IPS-NIHi7 (cell line): ENCODE measurements at regions not wholly inside any gene's neighbourhood (a gene's known extent, or its start where the extent isn't known, plus 50 kb on each side); places are given as distances from the start of the nearest gene placed in this dataset.
A peak's percentile ranks its signal among the peaks of the same experiment; 100 is the strongest.

ENCODE experiments used
- DNase-seq: peaks from one replicate; pipeline ENCODE4 v3.0.0; 2012; ENCODE audit warnings: mixed read lengths; ENCODE audit errors: extremely low spot score

DNA sequence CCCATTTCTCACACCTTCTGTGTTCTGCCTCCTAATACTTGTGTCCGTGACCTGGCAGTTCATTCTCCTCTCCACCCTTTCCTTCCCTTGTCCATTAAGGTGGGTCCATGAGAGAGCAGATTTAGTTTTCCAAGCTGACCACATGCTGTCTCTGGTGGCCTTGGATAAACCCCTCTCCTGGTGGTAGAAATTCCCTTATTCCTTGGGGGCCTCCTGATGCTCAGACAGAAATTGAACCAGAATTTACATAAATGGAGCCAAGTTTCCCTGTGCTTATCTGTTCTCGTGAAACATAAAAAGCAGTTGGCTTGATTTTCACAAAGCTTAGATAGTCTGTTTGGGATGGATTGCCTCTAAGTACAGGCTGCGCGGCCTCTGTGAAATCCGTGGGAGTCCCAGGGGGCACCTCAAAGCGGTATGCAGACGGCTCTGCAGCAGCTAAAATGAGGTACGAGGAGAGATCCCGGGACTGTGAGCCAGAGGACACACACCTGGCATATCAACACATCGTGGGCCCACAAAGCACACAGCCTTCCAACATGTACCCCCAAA lies 101.0 kb upstream of the NMNAT3 start:
- DNase-seq: no peak

DNA sequence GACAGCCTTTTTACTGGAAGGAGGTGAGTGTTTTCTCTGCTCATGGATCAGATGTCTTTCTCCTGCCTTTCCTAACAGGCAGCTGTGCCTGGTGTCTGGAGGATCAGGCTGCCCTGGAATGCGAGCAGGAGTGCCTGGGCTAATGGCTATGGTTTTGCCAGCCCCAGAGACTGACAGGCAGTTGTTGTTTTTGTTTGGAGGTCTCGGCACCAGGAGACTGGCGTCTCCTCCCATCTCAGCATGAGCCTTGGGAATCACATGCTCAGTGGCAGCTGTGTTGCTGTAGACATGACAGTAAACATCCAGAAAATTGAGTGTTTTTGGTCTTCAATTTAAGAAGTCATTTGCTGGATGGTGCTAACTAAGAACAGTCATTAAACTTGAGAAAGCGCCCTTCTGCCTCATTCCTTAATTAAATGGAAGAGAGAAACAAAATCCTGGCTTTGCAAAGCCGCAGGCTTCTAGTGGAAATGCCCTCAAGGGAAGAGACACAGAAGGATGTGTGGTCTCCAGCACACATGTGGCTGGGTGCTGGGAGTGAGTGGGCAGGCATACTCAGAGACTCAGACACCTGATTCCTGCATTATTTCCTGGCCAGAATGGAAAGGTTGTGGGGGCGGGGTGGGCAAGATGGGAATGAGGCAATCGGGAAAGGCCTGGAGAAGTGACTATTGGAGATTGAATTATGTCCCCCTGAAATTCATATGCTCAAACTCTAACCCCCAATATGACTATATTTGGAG lies 97.0 kb upstream of the NMNAT3 start:
- peak; percentile 80 for DNase-seq

DNA sequence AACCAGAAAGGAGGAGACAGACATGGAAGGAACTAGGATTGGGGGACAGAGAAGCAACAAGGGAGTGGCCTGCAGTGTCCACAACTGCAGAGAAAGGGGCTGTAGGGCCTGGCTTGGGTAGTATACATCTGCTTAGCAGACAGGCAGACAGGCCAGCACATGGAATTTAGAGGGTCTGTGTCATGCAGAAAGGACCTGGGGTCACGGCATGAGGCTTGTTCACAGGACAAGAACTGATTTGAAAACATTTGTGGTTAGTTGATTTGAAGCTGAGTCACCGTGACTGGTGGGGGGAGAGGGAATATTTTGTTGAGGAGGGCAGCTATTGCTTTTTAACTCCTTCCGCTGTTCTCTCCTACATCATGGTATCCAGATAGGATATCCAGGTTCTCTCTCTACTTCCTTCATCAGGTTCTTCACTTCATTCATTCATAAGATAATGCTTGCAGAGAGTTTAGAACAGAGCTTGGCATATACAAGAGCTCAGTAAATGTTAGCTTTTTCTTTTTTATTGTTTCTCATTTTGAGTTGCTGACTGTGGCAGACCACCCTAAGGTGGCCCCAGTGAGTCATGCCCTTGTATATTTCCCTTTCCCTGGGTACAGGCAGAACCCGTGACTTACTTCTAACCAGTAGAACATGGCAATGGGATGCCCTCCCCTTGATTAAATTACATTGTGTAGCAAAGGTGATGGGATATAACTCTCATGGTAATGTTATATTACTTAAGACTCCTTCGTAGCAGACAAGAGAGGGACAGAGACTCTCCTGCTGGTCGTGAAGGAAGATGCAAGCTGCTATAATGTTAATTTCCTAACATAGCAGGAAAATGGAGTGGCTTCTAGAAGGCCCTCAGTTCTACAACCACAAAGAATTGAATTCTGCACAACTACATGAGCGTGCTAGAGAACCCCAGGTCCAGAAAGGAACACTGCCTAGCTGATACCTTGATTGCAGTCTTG lies 95.0 kb upstream of the NMNAT3 start:
- no peak for DNase-seq

DNA sequence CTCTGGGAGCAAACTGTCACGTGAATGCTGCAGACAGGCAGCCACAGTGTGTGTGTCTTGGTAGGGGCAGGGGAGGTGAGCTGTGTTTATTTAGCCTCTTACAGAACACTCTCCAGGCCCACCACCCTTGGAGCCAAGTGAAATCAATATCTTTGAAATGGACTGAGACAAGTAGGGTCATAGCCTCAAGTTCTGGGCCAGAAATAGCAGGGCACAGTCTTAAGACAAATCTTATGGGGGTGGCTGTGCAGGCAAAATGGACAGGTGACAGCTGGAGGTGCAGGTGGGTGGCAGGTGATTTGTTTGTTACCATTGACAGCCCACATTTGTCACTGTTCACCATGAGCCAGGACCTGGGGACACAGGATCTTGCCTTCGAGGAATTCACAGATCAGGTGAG lies 93.6 kb upstream of the NMNAT3 start:
- DNase-seq: no peak

GRCh38 chr3:139770577-139770976 lies 92.8 kb upstream of the NMNAT3 start:
- no peak for DNase-seq

- DNase-seq: no peak
Measured at GRCh38 chr3:139769796-139770195, 92.0 kb upstream of the NMNAT3 start.

GRCh38 chr3:139764936-139765335 lies 87.2 kb upstream of the NMNAT3 start:
- no peak for DNase-seq

DNA sequence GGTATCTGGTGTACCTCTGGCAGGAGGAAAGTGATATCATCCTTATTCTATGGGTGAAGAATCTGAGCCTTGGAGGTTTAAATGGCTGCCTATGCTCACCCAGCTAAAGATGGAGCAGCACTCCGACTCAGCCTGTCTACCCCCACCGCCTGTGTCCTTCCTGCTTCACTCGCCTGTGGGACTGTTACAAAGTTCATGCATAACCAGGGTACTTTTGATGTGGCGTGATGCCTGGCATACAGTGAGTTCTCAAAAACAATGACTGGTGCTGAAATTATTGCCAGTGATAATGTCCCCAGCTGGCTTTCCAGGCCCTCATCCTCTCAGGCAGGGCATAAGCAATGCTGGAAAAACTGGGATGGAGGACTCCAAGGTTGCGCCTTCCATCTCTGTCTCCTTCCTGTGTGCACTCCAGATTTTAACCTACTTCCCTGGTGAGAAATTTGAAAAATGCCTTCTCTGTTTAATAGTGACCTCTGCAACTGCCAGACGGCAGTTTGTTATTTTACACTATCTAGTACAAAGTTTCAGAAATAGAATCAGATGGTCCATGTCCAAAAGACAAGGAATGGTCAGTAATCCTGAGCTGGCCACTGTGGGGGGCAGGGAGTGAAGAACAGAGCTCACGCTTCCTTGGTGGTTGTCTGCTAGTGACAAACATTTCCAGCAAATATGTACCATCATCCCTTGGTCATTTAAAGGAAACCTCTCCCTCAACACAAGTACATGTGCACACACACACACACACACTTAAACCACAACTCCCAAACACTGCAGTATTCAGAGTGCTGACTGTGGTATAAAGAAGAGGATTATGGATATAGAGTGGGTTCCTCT lies 86.5 kb upstream of the NMNAT3 start:
- DNase-seq: no peak

GRCh38 chr3:139762302-139762701 lies 84.5 kb upstream of the NMNAT3 start:
- no peak for DNase-seq

GRCh38 chr3:139759470-139759869 lies 81.7 kb upstream of the NMNAT3 start:
- DNase-seq: no peak

- no peak for DNase-seq
Measured at GRCh38 chr3:139758654-139759291, 81.0 kb upstream of the NMNAT3 start.

DNA sequence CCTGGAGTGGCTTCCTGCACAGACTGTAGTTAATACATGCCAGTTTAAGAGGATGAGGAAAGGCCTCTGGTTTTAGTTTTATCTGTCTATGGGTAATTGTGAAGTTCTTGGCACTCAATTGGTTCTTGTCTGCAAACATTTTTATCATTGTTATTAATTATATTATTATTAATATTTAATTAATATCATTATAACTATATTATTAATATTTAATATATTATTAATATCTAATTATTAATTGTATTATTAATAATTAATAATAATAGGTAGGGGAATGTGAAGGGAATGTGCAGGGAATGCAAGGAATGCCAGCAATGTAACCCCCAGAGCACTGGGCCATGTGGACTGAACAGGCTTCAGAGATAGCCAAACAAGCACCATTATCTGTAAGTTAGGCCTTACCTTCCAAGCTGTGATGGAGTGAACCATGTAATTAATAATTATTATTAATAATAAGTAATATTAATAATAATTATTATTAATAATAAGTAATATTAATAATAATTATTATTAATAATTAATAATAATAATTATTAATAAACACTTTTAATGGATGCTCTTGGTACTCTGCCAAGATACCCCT lies 79.8 kb upstream of the NMNAT3 start:
- DNase-seq: no peak

DNA sequence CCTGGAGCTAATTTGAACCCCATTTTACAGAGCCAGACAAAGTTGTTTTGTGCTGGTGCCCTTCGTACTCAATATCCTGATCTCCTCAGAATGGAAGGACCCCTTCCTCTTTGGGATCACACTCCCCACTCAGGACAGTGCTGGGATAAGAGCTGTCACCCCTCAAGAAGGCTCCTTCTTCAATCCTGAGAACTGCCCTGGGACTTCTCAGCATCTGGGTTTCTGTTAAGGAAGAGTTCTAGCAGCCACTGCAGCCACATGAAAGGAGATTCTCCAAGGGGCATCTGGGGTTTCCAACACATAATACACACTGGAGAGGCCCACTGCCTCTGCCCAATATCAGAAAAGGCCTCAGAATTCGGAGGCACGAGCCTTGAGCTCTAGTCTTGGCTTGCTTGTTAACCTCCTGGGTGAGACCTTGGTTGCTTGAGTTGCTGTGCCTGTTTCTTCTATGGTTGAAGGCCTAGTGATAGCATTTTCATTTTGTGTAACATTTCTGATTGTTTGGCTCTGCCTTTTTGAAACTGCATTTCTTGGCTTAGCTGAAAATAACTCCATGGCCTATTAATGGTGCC lies 78.8 kb upstream of the NMNAT3 start:
- no peak for DNase-seq

DNA sequence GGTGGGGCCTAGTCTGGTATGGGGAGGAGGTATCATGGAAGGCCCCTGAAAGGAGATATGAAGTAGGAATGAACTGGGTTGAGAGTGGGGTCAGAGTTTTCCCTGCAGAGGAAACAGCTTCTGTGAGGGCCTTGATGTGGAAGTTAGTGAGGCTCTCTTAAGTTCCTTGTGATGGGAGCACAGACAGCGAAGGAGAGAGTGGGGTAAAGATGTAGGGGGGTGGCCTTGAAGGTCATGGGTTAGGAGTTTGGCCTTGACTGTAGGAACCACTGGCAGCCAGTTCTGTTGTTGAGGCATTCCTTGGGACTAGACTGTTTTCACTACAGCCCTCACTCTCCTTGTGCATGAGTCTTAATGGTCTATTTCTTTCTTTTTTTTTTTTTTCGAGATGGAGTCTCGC lies 77.8 kb upstream of the NMNAT3 start:
- no peak for DNase-seq

DNA sequence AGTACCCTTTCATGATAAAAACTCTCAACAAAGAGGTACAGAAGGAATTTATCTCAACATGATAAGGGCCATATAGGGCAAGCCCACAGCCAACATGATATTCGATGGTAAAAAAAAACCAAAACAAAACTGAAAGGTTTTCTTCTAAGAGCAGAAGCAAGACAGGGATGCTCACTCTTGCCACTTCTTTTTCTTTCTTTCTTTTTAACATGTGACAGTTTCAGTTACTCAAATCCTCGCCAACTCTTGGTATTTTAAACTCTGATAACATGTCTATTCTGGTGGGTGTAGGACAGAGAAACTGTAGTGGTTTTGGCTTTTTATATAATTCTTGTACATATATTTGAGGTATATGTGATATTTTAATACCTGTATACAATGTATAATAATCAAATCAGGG lies 74.0 kb upstream of the NMNAT3 start:
- DNase-seq: no peak

GRCh38 chr3:139746481-139746880 lies 68.7 kb upstream of the NMNAT3 start:
- no peak for DNase-seq

DNA sequence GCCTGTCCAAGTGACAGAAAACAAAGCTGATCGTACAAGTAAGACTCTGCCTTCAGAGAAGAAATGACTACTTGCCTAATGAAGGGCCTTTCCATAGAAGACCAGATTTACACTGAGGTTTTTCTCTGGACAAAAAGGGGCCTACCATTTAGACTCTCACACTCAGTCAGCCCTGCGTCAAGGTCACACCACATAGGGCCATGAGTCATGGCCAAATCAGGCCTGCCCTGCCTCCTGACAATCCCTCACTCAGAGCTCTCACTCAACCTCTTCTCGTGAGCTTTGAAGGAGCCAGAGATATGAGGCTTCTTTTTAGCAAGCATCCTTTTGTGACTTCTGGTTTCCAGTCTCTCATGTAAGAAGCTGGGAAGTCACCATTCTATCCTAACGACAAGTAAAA lies 68.1 kb upstream of the NMNAT3 start:
- peak; percentile 40 for DNase-seq

DNA sequence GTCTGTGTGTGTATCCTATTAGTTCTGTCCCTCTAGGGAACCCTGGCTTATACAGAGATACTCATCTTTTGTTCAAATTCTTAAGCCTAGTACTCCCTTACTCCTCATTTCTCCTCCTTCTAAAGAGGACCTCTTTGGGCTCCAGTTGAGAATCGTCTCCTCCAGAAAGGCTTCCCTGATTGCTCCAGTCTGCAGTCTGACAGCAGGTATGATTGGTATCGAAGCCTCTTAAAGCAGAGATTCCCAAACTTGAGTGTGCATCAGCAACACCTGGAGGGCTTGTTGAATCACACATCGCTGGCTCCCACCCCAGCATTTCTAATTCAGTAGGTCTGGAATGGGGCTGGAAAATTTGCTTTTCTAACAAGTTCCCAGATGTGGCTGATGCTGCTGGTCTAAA lies 60.9 kb upstream of the NMNAT3 start:
- no peak for DNase-seq

GRCh38 chr3:139737682-139738361 lies 60.0 kb upstream of the NMNAT3 start:
- DNase-seq: no peak

GRCh38 chr3:139735191-139735590 lies 57.4 kb upstream of the NMNAT3 start:
- no peak for DNase-seq
